ENCODE measurements at regions not wholly inside any gene's neighbourhood (a gene's known extent, or its start where the extent isn't known, plus 50 kb on each side); places are given as distances from the start of the nearest gene placed in this dataset.

DNA sequence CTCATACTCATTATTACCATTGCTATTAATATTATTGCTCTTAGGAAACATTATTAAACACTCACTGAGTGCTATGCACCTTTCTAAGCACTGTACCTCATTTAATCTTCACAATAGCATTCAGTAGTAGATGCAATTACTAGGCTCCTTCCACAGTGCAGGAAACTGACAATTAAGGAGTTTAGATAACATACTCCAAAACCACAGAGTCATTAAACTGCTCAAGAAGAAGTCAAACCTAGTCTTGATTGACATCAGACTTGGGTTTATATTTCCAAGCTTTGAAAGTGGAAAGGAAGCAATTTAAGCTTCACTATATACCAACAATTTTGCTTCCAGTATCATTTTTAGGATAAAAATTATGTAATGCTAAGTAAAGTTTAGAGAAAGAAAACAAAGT is 490.1 kb upstream of the ARRDC4 start:
- H3F3A ChIP-seq (ENCODE audit: insufficient read depth, low read length) = no peaks in the 10 kb centered on the region
- H3K79me2 ChIP-seq (ENCODE audit: low read length) = no peaks in the 10 kb centered on the region
- no peaks in the 10 kb centered on the region for H3K4me1 ChIP-seq (ENCODE audit: low read length)
- no peak overlapping the region for H3K9ac ChIP-seq (ENCODE audit: low read length)
- no peaks in the 10 kb centered on the region for H4K20me1 ChIP-seq (ENCODE audit: insufficient read depth, low read length)
- no peaks in the 10 kb centered on the region for H3K9me2 ChIP-seq (replicated peaks; ENCODE audit: insufficient read depth, low read length)
- no peak overlapping the region for H2AFZ ChIP-seq (ENCODE audit: low read length)
- H3K27me3 ChIP-seq (replicated peaks; ENCODE audit: insufficient read depth, low read length) = no peaks in the 10 kb centered on the region
- H3K4me3 ChIP-seq (ENCODE audit: low read length) = no peak overlapping the region
- TF ChIP-seq EZH2 (optimal IDR thresholded peaks at IDR 0.05; ENCODE audit: low read depth, low read length) (no peak), EZH2phosphoT487 (IDR thresholded peaks at IDR 0.05; ENCODE audit: low read length) (no peak)
- TF ChIP-seq, protein P1, sequence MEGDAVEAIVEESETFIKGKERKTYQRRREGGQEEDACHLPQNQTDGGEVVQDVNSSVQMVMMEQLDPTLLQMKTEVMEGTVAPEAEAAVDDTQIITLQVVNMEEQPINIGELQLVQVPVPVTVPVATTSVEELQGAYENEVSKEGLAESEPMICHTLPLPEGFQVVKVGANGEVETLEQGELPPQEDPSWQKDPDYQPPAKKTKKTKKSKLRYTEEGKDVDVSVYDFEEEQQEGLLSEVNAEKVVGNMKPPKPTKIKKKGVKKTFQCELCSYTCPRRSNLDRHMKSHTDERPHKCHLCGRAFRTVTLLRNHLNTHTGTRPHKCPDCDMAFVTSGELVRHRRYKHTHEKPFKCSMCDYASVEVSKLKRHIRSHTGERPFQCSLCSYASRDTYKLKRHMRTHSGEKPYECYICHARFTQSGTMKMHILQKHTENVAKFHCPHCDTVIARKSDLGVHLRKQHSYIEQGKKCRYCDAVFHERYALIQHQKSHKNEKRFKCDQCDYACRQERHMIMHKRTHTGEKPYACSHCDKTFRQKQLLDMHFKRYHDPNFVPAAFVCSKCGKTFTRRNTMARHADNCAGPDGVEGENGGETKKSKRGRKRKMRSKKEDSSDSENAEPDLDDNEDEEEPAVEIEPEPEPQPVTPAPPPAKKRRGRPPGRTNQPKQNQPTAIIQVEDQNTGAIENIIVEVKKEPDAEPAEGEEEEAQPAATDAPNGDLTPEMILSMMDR (IDR thresholded peaks at IDR 0.05; ENCODE audit: low read length) = no peak
- no peak for DNase-seq
- no peak overlapping the region for H3K27ac ChIP-seq (ENCODE audit: low read length)
- H3K4me2 ChIP-seq (ENCODE audit: low read depth, low read length) = no peak overlapping the region
- H3K36me3 ChIP-seq (replicated peaks; ENCODE audit: insufficient read depth, low read length) = no peaks in the 10 kb centered on the region
- H3K9me3 ChIP-seq (replicated peaks; ENCODE audit: insufficient read depth, low read length) = no peaks in the 10 kb centered on the region

DNA sequence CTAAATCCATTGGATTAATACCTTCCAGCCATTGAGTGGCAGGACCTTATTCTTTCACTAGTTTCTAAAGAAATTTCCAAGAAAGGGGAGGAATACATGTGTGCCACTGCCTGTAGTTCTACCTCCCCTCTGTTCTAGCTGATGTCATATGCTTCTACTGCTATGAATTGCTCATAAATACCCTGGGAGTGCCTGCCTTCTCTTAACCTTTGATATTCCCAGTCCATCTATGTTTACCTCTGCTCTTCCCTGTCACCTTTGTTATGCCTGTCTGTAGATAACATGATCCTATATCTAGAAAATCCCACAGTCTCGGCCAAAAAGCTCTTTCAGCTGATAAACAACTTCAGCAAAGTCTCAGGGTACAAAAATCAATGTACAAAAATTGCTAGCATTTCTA is 486.9 kb upstream of the ARRDC4 start:
- no peaks in the 10 kb centered on the region for H3K4me1 ChIP-seq (ENCODE audit: low read length)
- no peaks in the 10 kb centered on the region for H4K20me1 ChIP-seq (ENCODE audit: insufficient read depth, low read length)
- no peak overlapping the region for H3K4me3 ChIP-seq (ENCODE audit: low read length)
- H3F3A ChIP-seq (ENCODE audit: insufficient read depth, low read length) = no peaks in the 10 kb centered on the region
- H3K9me2 ChIP-seq (replicated peaks; ENCODE audit: insufficient read depth, low read length) = no peaks in the 10 kb centered on the region
- H3K27ac ChIP-seq (ENCODE audit: low read length) = no peak overlapping the region
- no peaks in the 10 kb centered on the region for H3K79me2 ChIP-seq (ENCODE audit: low read length)
- TF ChIP-seq EZH2 (optimal IDR thresholded peaks at IDR 0.05; ENCODE audit: low read depth, low read length) (no peak), EZH2phosphoT487 (IDR thresholded peaks at IDR 0.05; ENCODE audit: low read length) (no peak)
- TF ChIP-seq, protein P1 (IDR thresholded peaks at IDR 0.05; ENCODE audit: low read length) = no peak
- no peak overlapping the region for H3K4me2 ChIP-seq (ENCODE audit: low read depth, low read length)
- H3K27me3 ChIP-seq (replicated peaks; ENCODE audit: insufficient read depth, low read length) = no peaks in the 10 kb centered on the region
- H3K36me3 ChIP-seq (replicated peaks; ENCODE audit: insufficient read depth, low read length) = no peaks in the 10 kb centered on the region
- no peak overlapping the region for H3K9ac ChIP-seq (ENCODE audit: low read length)
- H2AFZ ChIP-seq (ENCODE audit: low read length) = no peak overlapping the region
- DNase-seq = no peak
- no peaks in the 10 kb centered on the region for H3K9me3 ChIP-seq (replicated peaks; ENCODE audit: insufficient read depth, low read length)

DNA sequence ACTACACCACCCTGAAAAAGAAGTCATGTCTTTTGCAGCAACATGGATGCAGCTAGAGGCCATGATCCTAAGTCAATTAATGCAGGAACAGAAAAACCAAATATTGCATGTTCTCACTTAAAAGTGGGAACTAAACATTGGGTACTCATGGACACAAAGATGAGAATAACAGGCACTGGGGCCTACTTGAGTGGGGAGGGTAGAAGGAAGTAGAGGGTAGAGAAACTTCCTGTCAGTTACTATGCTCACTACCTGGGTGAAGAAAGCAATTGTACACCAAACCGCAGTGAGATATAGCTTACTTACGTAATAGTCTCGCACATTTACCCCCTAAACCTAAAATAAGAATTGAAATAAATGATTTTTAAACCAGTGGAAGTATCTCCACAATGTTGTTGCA is 480.5 kb upstream of the ARRDC4 start:
- Histone ChIP-seq H3K4me3 (ENCODE audit: low read length) (no peak overlapping the region), H2AFZ (ENCODE audit: low read length) (no peak overlapping the region), H3K4me1 (ENCODE audit: low read length) (no peaks in the 10 kb centered on the region), H3K27ac (ENCODE audit: low read length) (no peak overlapping the region), H3F3A (ENCODE audit: insufficient read depth, low read length) (no peaks in the 10 kb centered on the region), H4K20me1 (ENCODE audit: insufficient read depth, low read length) (no peaks in the 10 kb centered on the region), H3K4me2 (ENCODE audit: low read depth, low read length) (no peak overlapping the region), H3K9ac (ENCODE audit: low read length) (no peak overlapping the region), H3K79me2 (ENCODE audit: low read length) (no peaks in the 10 kb centered on the region), H3K9me2 (replicated peaks; ENCODE audit: insufficient read depth, low read length) (no peaks in the 10 kb centered on the region), H3K27me3 (replicated peaks; ENCODE audit: insufficient read depth, low read length) (no peaks in the 10 kb centered on the region), H3K9me3 (replicated peaks; ENCODE audit: insufficient read depth, low read length) (no peaks in the 10 kb centered on the region), H3K36me3 (replicated peaks; ENCODE audit: insufficient read depth, low read length) (no peaks in the 10 kb centered on the region)
- no peak for DNase-seq
- no peak for TF ChIP-seq EZH2 (optimal IDR thresholded peaks at IDR 0.05; ENCODE audit: low read depth, low read length)
- TF ChIP-seq, protein P1 (IDR thresholded peaks at IDR 0.05; ENCODE audit: low read length) = no peak
- no peak for TF ChIP-seq EZH2phosphoT487 (IDR thresholded peaks at IDR 0.05; ENCODE audit: low read length)

All from MM.1S (cell line).